Ishikawa (cell line): ENCODE measurements at regions not wholly inside any gene's neighbourhood (a gene's known extent, or its start where the extent isn't known, plus 50 kb on each side); places are given as distances from the start of the nearest gene placed in this dataset.

Experiments used
- CEBPB ChIP-seq: IDR thresholded peaks from 2 replicates; pipeline ENCODE4 v1.6.1; 2012
- CREB1 ChIP-seq: IDR thresholded peaks from 2 replicates; pipeline ENCODE4 v1.6.1; 2012; ENCODE audit warnings: low read depth
- EGR1 ChIP-seq: IDR thresholded peaks from 2 replicates; pipeline ENCODE4 v1.6.1; 2012
- EP300 ChIP-seq: IDR thresholded peaks from 2 replicates; pipeline ENCODE4 v1.6.1; 2012; ENCODE audit warnings: borderline replicate concordance
- FOXM1 ChIP-seq: IDR thresholded peaks from 2 replicates; pipeline ENCODE4 v1.6.1; 2012; ENCODE audit warnings: low read depth, borderline replicate concordance
- MAX ChIP-seq: IDR thresholded peaks from 2 replicates; pipeline ENCODE4 v1.6.1; 2012
- NFIC ChIP-seq: IDR thresholded peaks from 2 replicates; pipeline ENCODE4 v1.6.1; 2012
- RAD21 ChIP-seq: IDR thresholded peaks from 2 replicates; pipeline ENCODE4 v1.6.1; 2012; ENCODE audit warnings: low read depth
- REST ChIP-seq: IDR thresholded peaks from 2 replicates; pipeline ENCODE4 v1.6.1; 2012; ENCODE audit warnings: low read depth, mild to moderate bottlenecking
- TAF1 ChIP-seq: IDR thresholded peaks from 2 replicates; pipeline ENCODE4 v1.6.1; 2012; ENCODE audit warnings: low read depth, mild to moderate bottlenecking
- TCF12 ChIP-seq: IDR thresholded peaks from 2 replicates; pipeline ENCODE4 v1.6.1; 2012; ENCODE audit warnings: low read depth
- TEAD4 ChIP-seq: IDR thresholded peaks from 2 replicates; pipeline ENCODE4 v1.6.1; 2012
- USF1 ChIP-seq: IDR thresholded peaks from 2 replicates; pipeline ENCODE4 v1.6.1; 2012
- YY1 ChIP-seq: IDR thresholded peaks from 2 replicates; pipeline ENCODE4 v1.6.1; 2012; ENCODE audit warnings: low read depth
- ZBTB7A ChIP-seq: IDR thresholded peaks from 2 replicates; pipeline ENCODE4 v1.6.1; 2012; ENCODE audit warnings: low read depth

- no peak for TF ChIP-seq RAD21
- no peak for TF ChIP-seq CREB1
- no peak for TF ChIP-seq TAF1
- TF ChIP-seq TCF12, result no peak
- TF ChIP-seq REST, result no peak
- no peak for TF ChIP-seq FOXM1
- no peak for TF ChIP-seq USF1
- no peak for TF ChIP-seq EGR1
- TF ChIP-seq TEAD4, result no peak
- TF ChIP-seq NFIC, result no peak
- TF ChIP-seq ZBTB7A, result no peak
- TF ChIP-seq EP300, result no peak
Measured at GRCh38 chr12:25308756-25309155, 58.0 kb upstream of the KRAS start.

- TF ChIP-seq TEAD4 (no peak), FOXM1 (no peak), ZBTB7A (no peak), TAF1 (no peak), YY1 (no peak), NFIC (no peak), CREB1 (no peak)
Measured at GRCh38 chr12:25307818-25308217, 57.1 kb upstream of the KRAS start.

- TF ChIP-seq CREB1, result no peak
- no peak for TF ChIP-seq USF1
- TF ChIP-seq YY1, result no peak
- TF ChIP-seq NFIC, result no peak
- TF ChIP-seq CEBPB, result no peak
- TF ChIP-seq REST, result no peak
- no peak for TF ChIP-seq TCF12
- no peak for TF ChIP-seq EP300
- no peak for TF ChIP-seq FOXM1
- TF ChIP-seq RAD21, result no peak
- TF ChIP-seq EGR1, result no peak
- TF ChIP-seq ZBTB7A, result no peak
- no peak for TF ChIP-seq TEAD4
- no peak for TF ChIP-seq MAX
- TF ChIP-seq TAF1, result no peak
Measured at GRCh38 chr12:25301798-25302197, 51.1 kb upstream of the KRAS start.
